BLaER1 (cell line): ENCODE measurements at regions not wholly inside any gene's neighbourhood (a gene's known extent, or its start where the extent isn't known, plus 50 kb on each side); places are given as distances from the start of the nearest gene placed in this dataset.
"Not testable (repeated sequence)": the region's sequence is repeated elsewhere in the genome, so short reads cannot be mapped to it uniquely, and the experiment has no call there.

Experiments
- H3K27ac ChIP-seq: shearing (Covaris generic); formaldehyde crosslinking; 2 replicates; pipeline ENCODE4 v1.8.1; 2022
- H3K27me3 ChIP-seq: shearing (Covaris generic); formaldehyde crosslinking; 2 replicates; pipeline ENCODE4 v1.8.1; 2022
- H3K36me3 ChIP-seq: shearing (Covaris generic); formaldehyde crosslinking; 2 replicates; pipeline ENCODE4 v1.8.1; 2022
- H3K4me1 ChIP-seq: shearing (Covaris generic); formaldehyde crosslinking; 2 replicates; pipeline ENCODE4 v1.8.1; 2022
- H3K4me2 ChIP-seq: shearing (Covaris generic); formaldehyde crosslinking; 2 replicates; pipeline ENCODE4 v1.8.1; 2022
- H3K4me3 ChIP-seq: shearing (Covaris generic); formaldehyde crosslinking; 2 replicates; pipeline ENCODE4 v1.8.1; 2022
- H3K9ac ChIP-seq: shearing (Covaris generic); formaldehyde crosslinking; 2 replicates; pipeline ENCODE4 v1.8.1; 2022
- H3K9me3 ChIP-seq: shearing (Covaris generic); formaldehyde crosslinking; 2 replicates; pipeline ENCODE4 v1.8.1; 2022
- H4K20me1 ChIP-seq: shearing (Covaris generic); formaldehyde crosslinking; 2 replicates; pipeline ENCODE4 v1.8.1; 2022
- Cebpa-rat ChIP-seq: shearing (Covaris generic); IDR thresholded peaks from 2 replicates; pipeline ENCODE4 v1.8.1; 2022

DNA sequence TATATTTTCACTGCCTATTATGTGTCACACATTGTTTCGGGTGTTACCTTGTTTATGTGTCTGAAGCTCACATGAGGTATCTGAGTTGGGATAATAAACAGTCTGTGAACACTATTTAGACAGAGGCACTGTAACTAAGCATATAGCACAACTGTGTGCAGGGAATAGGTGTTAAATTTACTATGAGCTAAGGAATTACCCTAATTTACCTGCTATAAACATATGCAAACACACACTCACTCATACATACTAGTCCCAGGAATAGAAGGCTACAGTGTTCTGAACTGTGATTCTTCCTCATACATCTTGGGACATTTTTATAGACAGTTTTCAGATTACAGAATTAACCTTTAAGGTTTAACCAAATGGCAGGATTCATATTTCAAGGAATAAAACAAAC, 127.6 kb upstream of the SPANXN4 start:
- H3K4me1 ChIP-seq: no peaks in the 10 kb centered on the region
- H3K9me3 ChIP-seq: no peaks in the 10 kb centered on the region
- H3K4me3 ChIP-seq: no peak overlapping the region
- H3K4me2 ChIP-seq: no peak overlapping the region
- H3K27me3 ChIP-seq: peaks cover 33% of the 10 kb centered on the region
- H3K9ac ChIP-seq: no peak overlapping the region
- H3K27ac ChIP-seq: no peak overlapping the region
- H4K20me1 ChIP-seq: no peaks in the 10 kb centered on the region
- no peak for TF ChIP-seq Cebpa-rat
- H3K36me3 ChIP-seq: no peaks in the 10 kb centered on the region

- no peaks in the 10 kb centered on the region for H3K4me1 ChIP-seq
- H3K4me3 ChIP-seq: no peak overlapping the region
- H3K27ac ChIP-seq: no peak overlapping the region
- H3K9ac ChIP-seq: no peak overlapping the region
- H3K27me3 ChIP-seq: peaks cover 68% of the 10 kb centered on the region
- no peak for TF ChIP-seq Cebpa-rat
- no peaks in the 10 kb centered on the region for H3K9me3 ChIP-seq
- no peak overlapping the region for H3K4me2 ChIP-seq
- H3K36me3 ChIP-seq: no peaks in the 10 kb centered on the region
- no peaks in the 10 kb centered on the region for H4K20me1 ChIP-seq
Observed at GRCh38 chrX:142923201-142923600, 102.5 kb upstream of the SPANXN4 start.

DNA sequence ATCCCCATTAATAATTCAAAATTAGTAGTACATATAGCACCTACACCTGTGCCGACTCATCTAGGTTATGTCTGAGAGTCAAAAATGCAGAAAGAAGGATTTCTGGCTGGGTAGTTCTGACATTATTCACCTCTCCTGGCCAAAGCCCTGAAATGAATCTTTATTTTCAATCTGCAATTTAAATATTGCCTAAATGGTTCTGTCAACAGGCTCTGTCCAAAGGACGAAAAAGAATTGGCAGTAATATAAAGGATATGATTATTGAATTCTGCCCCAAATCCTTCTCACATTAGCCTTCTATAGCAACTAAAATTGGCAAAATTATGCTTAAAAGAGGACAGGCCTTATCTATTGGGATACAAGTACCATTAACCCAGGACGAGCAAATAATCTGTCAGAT, 86.9 kb upstream of the SPANXN4 start:
- Histone ChIP-seq H3K4me1 (no peaks in the 10 kb centered on the region), H3K9me3 (no peaks in the 10 kb centered on the region), H3K9ac (no peak overlapping the region), H4K20me1 (peaks cover 4% of the 10 kb centered on the region; the same call in 1 of the 2 replicates), H3K4me3 (no peak overlapping the region), H3K36me3 (no peaks in the 10 kb centered on the region), H3K27me3 (peaks cover 76% of the 10 kb centered on the region), H3K27ac (no peak overlapping the region), H3K4me2 (no peak overlapping the region)
- no peak for TF ChIP-seq Cebpa-rat

DNA sequence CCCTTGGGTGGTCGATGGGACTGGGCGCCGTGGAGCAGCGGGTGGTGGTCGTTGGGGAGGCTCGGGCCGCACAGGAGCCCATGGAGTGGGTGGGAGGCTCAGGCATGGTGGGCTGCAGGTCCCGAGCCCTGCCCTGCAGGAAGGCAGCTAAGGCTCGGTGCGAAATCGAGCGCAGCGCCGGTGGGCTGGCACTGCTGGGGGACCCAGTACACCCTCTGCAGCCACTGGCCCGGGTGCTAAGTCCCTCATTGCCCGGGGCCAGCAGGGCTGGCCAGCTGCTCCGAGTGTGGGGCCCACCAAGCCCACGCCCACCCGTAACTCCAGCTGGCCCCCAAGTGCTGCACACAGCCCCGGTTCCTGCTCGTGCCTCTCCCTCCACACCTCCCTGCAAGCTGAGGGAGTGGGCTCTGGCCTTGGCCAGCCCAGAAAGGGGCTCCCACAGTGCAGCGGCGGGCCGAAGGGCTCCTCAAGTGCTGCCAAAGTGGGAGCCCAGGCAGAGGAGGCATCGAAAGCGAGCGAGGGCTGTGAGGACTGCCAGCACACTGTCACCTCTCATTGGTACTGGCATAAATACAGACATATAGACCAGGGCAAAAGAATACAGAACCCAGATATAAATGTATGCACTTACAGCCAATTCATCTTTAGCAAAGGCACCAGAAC, 53.5 kb upstream of the SPANXN4 start:
- H4K20me1 ChIP-seq, H3K27ac ChIP-seq: not testable (repeated sequence)

More for the DNA sequence above, 53.5 kb upstream of the SPANXN4 start:
- not testable (repeated sequence) for H3K4me1 ChIP-seq, H3K9ac ChIP-seq, H3K36me3 ChIP-seq, H3K4me2 ChIP-seq, H3K9me3 ChIP-seq, H3K4me3 ChIP-seq
- peaks cover 25% of the 10 kb centered on the region for H3K27me3 ChIP-seq
